H1 (cell line): ENCODE measurements at regions not wholly inside any gene's neighbourhood (a gene's known extent, or its start where the extent isn't known, plus 50 kb on each side); places are given as distances from the start of the nearest gene placed in this dataset.

ENCODE experiments used
- CHD1 ChIP-seq: IDR thresholded peaks from 2 replicates; pipeline ENCODE4 v1.6.1; 2012; ENCODE audit warnings: low read depth, low read length, improper control_type of control experiment
- CREB1 ChIP-seq: IDR thresholded peaks from 2 replicates; pipeline ENCODE4 v1.6.1; 2012; ENCODE audit warnings: inconsistent platforms
- CTCF ChIP-seq, 3 experiments: IDR thresholded peaks; 1 replicate in 2 of 3; 2 replicates in 1 of 3; pipeline versions ENCODE4 v1.5.1 to v1.6.1; 2011; ENCODE audit warnings: low read length in 3 of 3, mild to moderate bottlenecking in 3 of 3, inconsistent platforms in 2 of 3, low read depth in 1 of 3, moderate library complexity in 1 of 3; ENCODE audit not compliant: insufficient read depth in 1 of 3; ENCODE audit errors: control extremely low read depth in 1 of 3
- EZH2 ChIP-seq: fragments of 200-600 bp; sonication (generic); IDR thresholded peaks from 2 replicates; pipeline ENCODE4 v1.7.1; 2012; ENCODE audit warnings: low read depth, mild to moderate bottlenecking, moderate library complexity, low read length, inconsistent platforms; ENCODE audit not compliant: severe bottlenecking
- SIRT6 ChIP-seq: IDR thresholded peaks from one replicate; pipeline ENCODE4 v1.7.1; 2012; ENCODE audit warnings: low read length, inconsistent platforms

- TF ChIP-seq SIRT6: no peak
- no peak for TF ChIP-seq CTCF (IDR thresholded peaks at IDR 0.05; ENCODE audit: control extremely low read depth in 1 of 3, insufficient read depth in 1 of 3, low read depth in 1 of 3, low read length in 3 of 3)
- no peak for TF ChIP-seq EZH2
- TF ChIP-seq CREB1: no peak
- no peak for TF ChIP-seq CHD1
Observed at GRCh38 chr7:37557571-37558209, 109.0 kb upstream of the ELMO1 start.
